Naive thymus-derived CD8-positive, alpha-beta T cell (primary cell): ENCODE measurements at regions not wholly inside any gene's neighbourhood (a gene's known extent, or its start where the extent isn't known, plus 50 kb on each side); places are given as distances from the start of the nearest gene placed in this dataset.

Experiments used
- ATAC-seq, 2 donors: fragments of 150-1000 bp; cut with Tn5 transposase in 1 of 2; sonication (Bioruptor Pico), chemical (Tn5 transposase) in 1 of 2; 1 replicate in 1 of 2; 2 replicates in 1 of 2; pipeline ENCODE4 v1.10.0; 2021; ENCODE audit warnings: mild to moderate bottlenecking in 2 of 2, moderate library complexity in 2 of 2
- POLR2A ChIA-PET: fragments of 350-600 bp; sonication (Branson Sonifier 250); formaldehyde crosslinking; loops from one replicate; lab custom pipeline; 2021; ENCODE audit warnings: antibody characterized with exemption; lab: Charles Lee
- DNase-seq, 10 donors: peaks; one replicate each; pipeline versions ENCODE4 v3.0.0 to v3.0.0-alpha.2; 2020 to 2022
- H3K27ac Mint-ChIP-seq, 10 donors: one replicate each; pipeline ENCODE4 v1.8.0; 2020 to 2022; ENCODE audit warnings: mild to moderate bottlenecking in 10 of 10, mixed read lengths in 10 of 10, moderate library complexity in 4 of 10, inconsistent platforms in 1 of 10
- H3K27me3 Mint-ChIP-seq, 5 donors: one replicate each; pipeline ENCODE4 v1.8.0; 2021 to 2022; ENCODE audit warnings: mixed read lengths in 5 of 5
- H3K36me3 Mint-ChIP-seq, 3 donors: one replicate each; pipeline ENCODE4 v1.8.0; 2020 to 2022; ENCODE audit warnings: mixed read lengths in 3 of 3, mild to moderate bottlenecking in 2 of 3, inconsistent platforms in 1 of 3
- H3K4me1 Mint-ChIP-seq, 4 donors: one replicate each; pipeline ENCODE4 v1.8.0; 2021 to 2022; ENCODE audit warnings: mixed read lengths in 4 of 4
- H3K4me3 Mint-ChIP-seq, 10 donors: one replicate each; pipeline ENCODE4 v1.8.0; 2020 to 2022; ENCODE audit warnings: mild to moderate bottlenecking in 10 of 10, mixed read lengths in 10 of 10, moderate library complexity in 6 of 10, inconsistent platforms in 1 of 10
- H3K9me3 Mint-ChIP-seq, 9 donors: one replicate each; pipeline ENCODE4 v1.8.0; 2020 to 2022; ENCODE audit warnings: mixed read lengths in 9 of 9, mild to moderate bottlenecking in 3 of 9, inconsistent platforms in 1 of 9, moderate library complexity in 1 of 9

DNA sequence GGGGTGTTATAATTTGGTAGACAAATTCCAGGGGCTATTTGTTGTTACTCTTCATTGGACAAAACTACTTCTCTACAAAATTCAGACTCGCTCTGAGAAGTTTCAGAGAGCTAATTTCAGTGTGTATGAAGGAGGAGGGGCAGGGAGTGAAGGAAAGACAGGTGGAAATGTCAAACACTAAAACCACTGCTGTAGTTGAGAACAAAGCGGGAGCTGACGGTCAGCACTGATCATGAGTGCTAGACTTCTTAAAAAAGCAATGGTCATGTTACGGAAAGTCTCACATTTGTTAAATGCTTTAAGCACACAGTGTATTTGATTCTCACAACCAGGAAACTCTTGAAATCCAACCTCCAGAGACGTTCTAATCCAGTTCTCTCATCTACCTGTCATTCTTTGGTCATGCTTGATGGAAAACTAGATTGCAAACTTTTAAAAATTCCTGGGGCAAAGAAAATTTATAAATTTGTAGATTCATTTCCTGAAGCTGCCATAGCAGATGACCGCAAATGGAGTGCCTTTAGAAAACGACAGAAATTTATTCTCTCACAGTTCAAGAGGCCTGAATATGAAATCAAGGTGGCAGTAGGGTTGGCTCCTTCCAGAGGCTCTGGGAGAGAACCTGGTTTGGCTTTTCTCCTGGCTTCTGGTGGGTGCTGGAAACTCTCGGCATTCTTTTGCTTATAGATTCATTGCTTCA, 100.7 kb upstream of the CARMIL1 start:
- DNase-seq: no peak
- H3K27ac Mint-ChIP-seq: no peak overlapping the region
- peaks cover 0 to 10% (median 1%) of the 10 kb centered on the region in 4 donors for H3K4me1 Mint-ChIP-seq
- H3K27me3 Mint-ChIP-seq: peaks cover 0 to 3% (median 0%) of the 10 kb centered on the region in 5 donors
- no peak for ATAC-seq
- no peak overlapping the region for H3K4me3 Mint-ChIP-seq
- POLR2A ChIA-PET: no interaction called here
- H3K36me3 Mint-ChIP-seq: peaks cover 0 to 2% (median 0%) of the 10 kb centered on the region in 3 donors
- H3K9me3 Mint-ChIP-seq: no peaks in the 10 kb centered on the region

DNA sequence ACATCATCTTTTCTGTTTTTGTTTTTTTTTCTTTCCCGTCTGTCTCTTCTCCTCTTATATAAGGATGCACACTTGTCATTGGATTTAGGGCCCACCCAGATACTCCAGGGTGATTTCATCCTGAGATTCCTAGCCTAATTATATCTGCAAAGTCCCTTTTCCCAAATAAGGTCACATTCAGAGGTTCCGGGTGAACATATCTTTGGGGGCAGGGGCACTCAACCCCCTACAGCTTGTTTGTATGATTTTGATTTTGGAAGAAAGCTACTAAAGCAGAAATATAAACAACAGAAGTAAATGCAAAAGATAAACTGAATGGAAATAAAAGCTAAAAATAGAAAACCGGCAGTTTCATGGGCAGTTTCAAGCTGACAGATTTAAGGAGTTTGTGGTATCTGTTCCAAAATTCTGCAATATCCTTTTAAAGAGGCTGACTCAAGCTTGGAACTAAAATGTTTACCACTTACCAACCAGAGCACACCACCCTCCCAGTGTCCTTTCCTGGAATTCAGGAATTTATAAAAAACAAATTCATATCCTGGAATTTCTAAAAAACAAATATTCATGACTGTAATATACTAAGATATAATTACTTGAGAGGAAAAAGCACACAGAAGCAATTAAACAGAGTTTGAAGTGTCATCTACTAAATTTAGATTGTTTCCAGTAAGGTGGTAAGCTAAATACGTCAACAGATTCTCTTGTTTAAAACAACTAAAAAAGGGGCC, 100.0 kb upstream of the CARMIL1 start:
- Mint-ChIP-seq H3K27me3 (no peaks in the 10 kb centered on the region), H3K27ac (no peak overlapping the region), H3K4me3 (no peak overlapping the region), H3K36me3 (peaks cover 0 to 2% (median 0%) of the 10 kb centered on the region in 3 donors), H3K4me1 (peaks cover 0 to 6% (median 1%) of the 10 kb centered on the region in 4 donors), H3K9me3 (no peaks in the 10 kb centered on the region)
- POLR2A ChIA-PET: interaction anchor here (0.6 kb wide), 1 partner anchor 662 kb away, joined by 4 read pairs; no protein-coding TSS in a partner anchor
- DNase-seq (no peak), ATAC-seq (no peak)

DNA sequence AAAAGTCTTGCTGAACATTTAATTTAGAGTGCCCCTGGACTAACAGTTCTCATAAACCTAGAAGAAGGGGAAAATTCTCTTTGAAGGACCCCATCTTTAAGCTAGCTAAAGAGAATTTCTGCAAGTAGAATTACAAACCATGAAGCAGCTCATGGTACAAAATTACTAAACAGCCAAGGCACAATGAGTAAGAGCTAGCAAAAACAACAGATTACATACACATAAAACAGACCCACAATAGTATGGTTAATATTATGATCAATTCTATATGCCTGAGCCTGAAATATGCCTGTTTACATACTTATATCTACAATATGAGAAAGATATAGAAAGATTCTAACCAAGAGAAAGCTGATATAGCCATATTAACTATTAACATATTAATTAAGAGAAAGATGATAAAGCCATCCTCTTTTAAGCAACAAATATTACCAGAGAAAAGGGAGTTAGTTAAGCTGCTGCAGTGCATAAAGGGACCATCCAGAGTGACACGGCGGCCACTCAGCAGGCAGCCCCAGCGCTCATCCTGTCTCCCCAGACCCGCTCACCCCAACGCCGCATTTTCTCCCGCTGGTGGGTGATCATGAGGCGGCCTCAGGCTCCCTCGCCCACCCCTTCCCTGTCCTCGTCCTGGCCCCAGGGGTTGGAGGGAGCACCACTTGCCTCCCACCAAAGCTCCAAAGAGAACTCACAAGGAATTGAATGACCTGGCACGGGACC, 98.4 kb upstream of the CARMIL1 start:
- Mint-ChIP-seq H3K4me1 (peaks cover 0 to 6% (median 0%) of the 10 kb centered on the region in 4 donors), H3K36me3 (peaks cover 0 to 2% (median 0%) of the 10 kb centered on the region in 3 donors), H3K9me3 (no peaks in the 10 kb centered on the region), H3K4me3 (no peak overlapping the region), H3K27me3 (no peaks in the 10 kb centered on the region), H3K27ac (no peak overlapping the region)
- ATAC-seq: no peak
- no peak for DNase-seq
- POLR2A ChIA-PET: no interaction called here

DNA sequence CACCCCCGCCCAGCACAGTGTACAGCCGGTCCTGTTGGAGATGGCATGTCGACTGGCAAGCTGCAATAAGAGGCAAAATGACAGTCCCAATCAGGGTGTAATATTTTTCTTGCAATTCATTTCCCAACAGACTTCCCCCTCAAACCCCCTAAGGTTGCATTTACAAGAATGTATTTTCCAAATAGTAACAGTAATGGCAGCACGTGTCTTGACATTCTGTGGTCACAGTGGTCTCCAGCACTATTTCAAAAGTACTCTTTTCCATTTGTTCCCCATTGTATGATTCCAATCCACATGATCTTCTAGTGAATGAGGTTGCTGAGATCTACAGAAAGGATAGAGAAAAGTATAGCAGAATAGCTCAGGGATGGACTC, 97.8 kb upstream of the CARMIL1 start:
- Mint-ChIP-seq H3K4me3 (no peak overlapping the region), H3K36me3 (peaks cover 0 to 2% (median 0%) of the 10 kb centered on the region in 3 donors), H3K27ac (no peak overlapping the region), H3K9me3 (no peaks in the 10 kb centered on the region), H3K27me3 (peaks cover 0 to 3% (median under 1%) of the 10 kb centered on the region in 5 donors), H3K4me1 (peaks cover 0 to 6% (median 0%) of the 10 kb centered on the region in 4 donors)
- ATAC-seq: no peak
- no peak for DNase-seq
- POLR2A ChIA-PET: no interaction called here

DNA sequence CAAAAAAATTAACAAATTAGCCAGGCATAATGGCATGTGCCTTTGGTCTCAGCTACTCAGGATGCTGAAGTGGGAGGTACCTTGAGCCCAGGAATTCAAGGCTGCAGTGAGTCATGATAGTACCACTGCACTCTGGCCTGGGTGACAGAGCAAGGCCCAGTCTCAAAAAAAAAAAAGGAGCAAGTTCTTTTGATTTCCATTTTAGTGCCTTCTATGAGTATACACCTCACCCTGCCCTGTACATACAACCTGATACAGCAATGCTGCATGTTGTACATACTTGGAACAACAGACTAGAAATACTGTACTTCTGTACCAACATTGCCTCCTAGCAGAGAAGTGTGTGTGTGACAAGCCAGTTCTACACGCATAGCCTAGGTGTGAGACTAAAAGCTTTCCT, 97.3 kb upstream of the CARMIL1 start:
- DNase-seq (no peak), ATAC-seq (no peak)
- Mint-ChIP-seq H3K4me1 (peaks cover 0 to 6% (median 0%) of the 10 kb centered on the region in 4 donors), H3K27ac (no peak overlapping the region), H3K4me3 (no peak overlapping the region), H3K27me3 (peaks cover 0 to 9% (median 3%) of the 10 kb centered on the region in 5 donors), H3K9me3 (no peaks in the 10 kb centered on the region), H3K36me3 (peaks cover 0 to 2% (median 0%) of the 10 kb centered on the region in 3 donors)
- POLR2A ChIA-PET: no interaction called here

DNA sequence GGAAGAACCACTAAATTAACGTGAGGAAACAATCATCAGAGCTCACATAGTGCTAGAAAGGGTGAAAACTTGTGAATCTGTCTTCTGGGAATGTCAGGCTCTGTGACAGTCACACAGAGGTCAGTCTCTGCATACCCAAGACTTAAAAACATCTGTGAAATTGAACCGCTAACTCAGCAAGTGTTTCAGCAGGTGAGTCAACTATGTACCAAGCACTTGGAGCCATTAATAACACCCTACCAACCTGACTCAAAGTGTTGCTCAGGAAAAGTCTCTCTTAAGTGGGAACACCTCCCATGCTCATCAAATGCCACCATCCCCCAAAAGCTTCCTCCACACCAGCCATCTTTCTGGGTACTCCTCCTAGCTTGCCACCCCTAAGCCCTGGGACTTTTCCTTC, 92.3 kb upstream of the CARMIL1 start:
- POLR2A ChIA-PET: no interaction called here
- no peak overlapping the region for H3K4me3 Mint-ChIP-seq
- ATAC-seq (no peak), DNase-seq (no peak)
- peaks cover 10 to 28% (median 11%) of the 10 kb centered on the region in 5 donors for H3K27me3 Mint-ChIP-seq
- H3K36me3 Mint-ChIP-seq: no peaks in the 10 kb centered on the region
- no peaks in the 10 kb centered on the region for H3K9me3 Mint-ChIP-seq
- no peaks in the 10 kb centered on the region for H3K4me1 Mint-ChIP-seq
- H3K27ac Mint-ChIP-seq: no peak overlapping the region

DNA sequence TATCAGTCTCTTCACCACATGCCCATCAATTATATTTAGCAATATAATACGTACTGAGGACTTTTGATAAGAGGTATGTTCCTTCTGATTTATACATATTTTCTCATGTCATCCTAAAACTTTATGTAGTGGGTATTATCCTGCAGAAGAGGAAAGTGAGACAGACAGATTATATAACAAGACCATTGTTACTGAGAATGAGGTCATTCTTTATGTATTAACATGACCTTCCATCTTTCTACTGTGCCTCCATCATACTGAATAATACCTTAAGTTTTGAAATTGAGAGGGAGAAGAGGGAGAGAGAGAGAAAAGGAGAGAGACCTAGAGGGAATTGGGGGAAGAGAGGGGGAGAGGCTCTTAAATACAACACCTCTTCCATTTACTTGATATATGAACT, 90.9 kb upstream of the CARMIL1 start:
- Mint-ChIP-seq H3K9me3 (no peaks in the 10 kb centered on the region), H3K27ac (no peak overlapping the region), H3K27me3 (peaks cover 11 to 28% (median 14%) of the 10 kb centered on the region in 5 donors), H3K4me1 (no peaks in the 10 kb centered on the region), H3K36me3 (no peaks in the 10 kb centered on the region), H3K4me3 (no peak overlapping the region)
- POLR2A ChIA-PET: no interaction called here
- DNase-seq (no peak), ATAC-seq (no peak)

DNA sequence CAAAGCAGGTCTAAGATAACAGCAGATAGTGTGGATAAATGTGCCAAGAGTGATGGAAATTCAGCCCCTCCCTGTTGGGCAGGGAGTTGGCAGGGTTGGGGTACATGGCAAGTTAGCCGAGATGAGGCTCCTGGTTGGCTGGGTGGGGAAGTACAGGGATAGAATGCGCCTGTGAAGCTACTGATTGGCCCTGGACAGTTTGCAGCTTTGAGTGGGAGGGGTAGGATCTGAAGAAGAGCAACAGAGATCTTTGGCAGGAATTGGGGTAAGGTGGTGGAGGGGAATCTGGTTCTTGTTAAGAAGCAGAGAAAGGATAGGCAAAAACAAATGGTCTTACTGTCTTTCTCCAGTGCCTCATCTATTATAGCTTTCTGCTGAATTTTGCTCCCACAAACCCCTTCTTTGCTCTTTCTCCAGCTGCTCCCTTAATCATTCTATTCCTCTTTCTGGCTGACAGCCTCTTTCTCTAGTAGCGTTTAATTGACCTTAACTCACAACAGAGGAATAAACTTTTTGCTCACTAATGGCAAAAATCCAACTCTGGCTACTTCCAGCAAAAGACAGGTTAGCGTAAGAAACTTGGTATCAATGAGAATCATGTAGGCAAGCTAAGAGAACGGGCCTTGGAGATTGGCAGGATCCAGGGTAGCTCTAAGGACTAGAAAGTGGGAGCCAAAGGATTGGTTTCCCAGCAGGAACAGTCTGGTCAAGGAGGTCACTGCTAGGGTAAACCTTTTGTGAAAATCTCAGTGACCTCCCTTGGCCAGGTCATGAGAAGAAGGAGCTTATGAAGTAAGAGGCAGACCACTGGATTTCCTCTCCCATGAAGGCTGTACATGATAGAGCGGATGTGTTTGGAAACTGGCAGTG, 86.3 kb upstream of the CARMIL1 start:
- POLR2A ChIA-PET: no interaction called here
- no peak overlapping the region for H3K27ac Mint-ChIP-seq

DNA sequence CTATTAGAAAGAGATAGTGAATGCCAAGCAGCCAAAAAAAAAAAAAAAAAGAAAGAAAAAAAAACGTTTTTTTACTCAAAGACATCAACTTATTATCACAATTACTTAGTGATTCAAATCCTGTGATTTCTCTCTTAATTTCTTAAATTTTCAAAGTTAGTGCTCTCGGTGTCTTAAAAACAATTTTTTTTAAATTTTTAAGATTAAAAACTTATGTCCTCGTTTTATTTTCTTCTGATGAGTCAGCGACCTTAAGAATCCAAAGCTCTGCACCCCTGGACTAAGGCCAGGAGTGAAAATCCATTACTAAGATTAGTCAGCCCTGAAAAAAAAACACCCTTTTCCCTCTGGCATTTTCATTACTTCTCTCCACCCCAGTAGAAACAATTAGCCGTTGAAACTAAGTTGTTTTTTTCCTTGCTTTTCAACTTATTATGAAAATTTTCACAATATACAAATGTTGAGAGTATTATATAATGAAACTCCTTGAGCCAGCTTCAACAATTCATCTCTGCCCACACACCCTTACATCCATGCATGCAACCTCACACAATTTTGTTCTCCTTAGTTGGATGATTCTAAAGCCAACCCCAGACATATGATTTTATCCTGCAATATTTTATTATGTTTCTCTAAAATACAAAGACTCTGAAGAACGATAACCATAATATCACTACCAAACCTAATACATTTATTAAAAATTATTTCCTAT, 85.6 kb upstream of the CARMIL1 start:
- ATAC-seq (no peak), DNase-seq (no peak)
- H3K4me3 Mint-ChIP-seq: no peak overlapping the region
- no peaks in the 10 kb centered on the region for H3K9me3 Mint-ChIP-seq
- POLR2A ChIA-PET: no interaction called here
- no peaks in the 10 kb centered on the region for H3K36me3 Mint-ChIP-seq
- no peak overlapping the region for H3K27ac Mint-ChIP-seq
- H3K4me1 Mint-ChIP-seq: peaks cover 0 to 1% (median 0%) of the 10 kb centered on the region in 4 donors
- peaks cover 0 to 9% (median 2%) of the 10 kb centered on the region in 5 donors for H3K27me3 Mint-ChIP-seq

More for the DNA sequence above, 86.3 kb upstream of the CARMIL1 start:
- H3K4me1 Mint-ChIP-seq: peaks cover 0 to 1% (median 0%) of the 10 kb centered on the region in 4 donors
- DNase-seq: no peak
- no peaks in the 10 kb centered on the region for H3K36me3 Mint-ChIP-seq
- H3K9me3 Mint-ChIP-seq: no peaks in the 10 kb centered on the region
- peaks cover 5 to 13% (median 10%) of the 10 kb centered on the region in 5 donors for H3K27me3 Mint-ChIP-seq
- no peak for ATAC-seq
- no peak overlapping the region for H3K4me3 Mint-ChIP-seq

DNA sequence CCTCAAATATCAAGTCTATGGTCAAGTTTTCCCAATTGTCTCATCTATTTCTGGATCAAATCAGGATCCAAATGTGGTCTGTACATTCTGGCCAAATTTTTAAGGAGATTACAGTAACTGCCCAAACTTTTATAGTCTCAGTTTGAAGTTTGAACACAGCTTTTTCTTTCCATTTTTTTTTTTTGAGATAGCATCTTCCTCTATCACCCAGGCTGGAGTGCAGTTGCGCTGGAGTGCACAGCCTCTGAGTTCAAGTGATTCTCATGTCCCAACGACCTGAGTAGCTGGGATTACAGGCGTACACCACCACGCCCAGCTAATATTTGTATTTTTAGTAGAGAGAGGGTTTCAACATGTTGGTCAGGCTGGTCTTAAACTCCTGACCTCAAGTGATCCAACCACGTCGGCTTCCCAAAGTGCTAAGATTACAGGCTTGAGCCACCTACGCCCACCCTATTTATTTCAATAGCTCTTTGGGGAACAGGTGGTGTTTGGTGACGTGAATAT, 84.9 kb upstream of the CARMIL1 start:
- POLR2A ChIA-PET: no interaction called here
- no peak for DNase-seq
- no peak for ATAC-seq
- Mint-ChIP-seq H3K4me3 (no peak overlapping the region), H3K36me3 (no peaks in the 10 kb centered on the region), H3K4me1 (peaks cover 0 to 1% (median 0%) of the 10 kb centered on the region in 4 donors), H3K27ac (no peak overlapping the region), H3K9me3 (no peaks in the 10 kb centered on the region), H3K27me3 (peaks cover 0 to 9% (median 1%) of the 10 kb centered on the region in 5 donors)

DNA sequence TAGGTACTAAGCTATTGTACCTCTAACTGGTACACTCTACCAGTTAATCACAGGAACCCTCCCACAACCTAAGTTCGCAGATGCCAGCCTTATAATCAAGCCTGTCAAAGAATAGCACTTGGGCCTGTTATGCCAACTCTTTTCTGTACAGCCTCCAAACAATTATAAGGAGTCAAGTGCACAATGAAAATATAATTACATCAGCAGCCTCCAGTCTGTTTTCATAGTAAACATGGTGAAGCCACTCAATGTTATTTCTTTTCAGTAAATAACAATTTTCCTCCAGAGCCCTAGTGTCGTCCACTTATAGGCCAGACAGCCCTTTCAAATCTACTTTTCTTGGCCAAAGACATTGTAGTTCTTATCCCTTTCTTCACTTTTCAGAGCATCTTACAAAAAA, 82.7 kb upstream of the CARMIL1 start:
- POLR2A ChIA-PET: no interaction called here
- H3K4me1 Mint-ChIP-seq: peaks cover 0 to 1% (median 0%) of the 10 kb centered on the region in 4 donors
- H3K4me3 Mint-ChIP-seq: no peak overlapping the region
- peaks cover 0 to 7% (median 1%) of the 10 kb centered on the region in 5 donors for H3K27me3 Mint-ChIP-seq
- no peaks in the 10 kb centered on the region for H3K9me3 Mint-ChIP-seq
- ATAC-seq (no peak), DNase-seq (no peak)
- no peaks in the 10 kb centered on the region for H3K36me3 Mint-ChIP-seq
- H3K27ac Mint-ChIP-seq: no peak overlapping the region
